Left lobe of liver (tissue), 2 donors: ENCODE measurements at regions not wholly inside any gene's neighbourhood (a gene's known extent, or its start where the extent isn't known, plus 50 kb on each side); places are given as distances from the start of the nearest gene placed in this dataset.

ENCODE experiments used
- ATAC-seq: fragments of 200-7000 bp; cut with Tn5 transposase; one replicate; pipeline ENCODE4 v1.9.1; 2020; ENCODE audit warnings: mild to moderate bottlenecking, moderate library complexity
- DNase-seq: peaks from one replicate; pipeline ENCODE4 v3.0.0-alpha.2; 2020; ENCODE audit warnings: low spot score
- donor health status: DM: no; HTN: no; CAD: no; lungs with moderate emphysema.
- donor health status: DM: no; HTN: yes; CAD: no.

GRCh38 chr7:41028580-41028979, 674.3 kb downstream of the INHBA start:
- ATAC-seq: no peak
- no peak for DNase-seq

- DNase-seq: no peak
- ATAC-seq: no peak
Measured at GRCh38 chr7:41027428-41028115, 675.3 kb downstream of the INHBA start.

- DNase-seq (no peak), ATAC-seq (no peak)
Measured at GRCh38 chr7:41024126-41024525, 678.8 kb downstream of the INHBA start.

- ATAC-seq (no peak), DNase-seq (no peak)
Measured at GRCh38 chr7:41020056-41020455, 682.8 kb downstream of the INHBA start.

GRCh38 chr7:41013117-41013516, 689.8 kb downstream of the INHBA start:
- DNase-seq: no peak
- ATAC-seq: no peak

- DNase-seq (no peak), ATAC-seq (no peak)
Measured at GRCh38 chr7:41012041-41012440, 690.8 kb downstream of the INHBA start.

- no peak for DNase-seq
- ATAC-seq: no peak
Measured at GRCh38 chr7:41010967-41011366, 691.9 kb downstream of the INHBA start.

GRCh38 chr7:41010418-41010817, 692.5 kb downstream of the INHBA start:
- no peak for DNase-seq
- peak; percentile 44 for ATAC-seq

GRCh38 chr7:41007811-41008210, 695.1 kb downstream of the INHBA start:
- DNase-seq (no peak), ATAC-seq (no peak)

GRCh38 chr7:41007351-41007751, 695.5 kb downstream of the INHBA start:
- ATAC-seq (peak; percentile 48), DNase-seq (no peak)

- DNase-seq: no peak
- peak; percentile 26 for ATAC-seq
Measured at GRCh38 chr7:41006306-41006995, 696.4 kb downstream of the INHBA start.

- ATAC-seq (no peak), DNase-seq (no peak)
Measured at GRCh38 chr7:41005374-41005901, 697.5 kb downstream of the INHBA start.

- DNase-seq (no peak), ATAC-seq (no peak)
Measured at GRCh38 chr7:41003977-41004376, 698.9 kb downstream of the INHBA start.

GRCh38 chr7:41003611-41003940, 699.3 kb downstream of the INHBA start:
- ATAC-seq: no peak

GRCh38 chr7:41002741-41003610, 699.9 kb downstream of the INHBA start:
- DNase-seq: peak; percentile 52
- peak; percentile 79 for ATAC-seq

More at GRCh38 chr7:41003611-41003940, 699.3 kb downstream of the INHBA start:
- DNase-seq: no peak

- DNase-seq (no peak), ATAC-seq (no peak)
Measured at GRCh38 chr7:41000042-41000441, 702.8 kb downstream of the INHBA start.

GRCh38 chr7:40996233-40996677, 706.6 kb downstream of the INHBA start:
- DNase-seq (no peak), ATAC-seq (peak; percentile 63)

GRCh38 chr7:40990841-40991240, 712.0 kb downstream of the INHBA start:
- ATAC-seq (no peak), DNase-seq (no peak)

- ATAC-seq (no peak), DNase-seq (no peak)
Measured at GRCh38 chr7:40987571-40987970, 715.3 kb downstream of the INHBA start.

GRCh38 chr7:40986351-40986873, 716.5 kb downstream of the INHBA start:
- DNase-seq: no peak
- peak; percentile 77 for ATAC-seq

GRCh38 chr7:40983111-40983510, 719.8 kb downstream of the INHBA start:
- DNase-seq (no peak), ATAC-seq (no peak)
